Testis (tissue), 2 donors: ENCODE measurements at regions not wholly inside any gene's neighbourhood (a gene's known extent, or its start where the extent isn't known, plus 50 kb on each side); places are given as distances from the start of the nearest gene placed in this dataset.

Source experiments
- DNase-seq: peaks from one replicate; pipeline ENCODE4 v3.0.0-alpha.2; 2019
- H3K27ac ChIP-seq, 2 donors: fragments of 200-600 bp; sonication (generic); one replicate each; pipeline ENCODE4 v1.5.1; 2019
- H3K27me3 ChIP-seq: fragments of 200-600 bp; sonication (generic); one replicate; pipeline ENCODE4 v1.5.1; 2019
- H3K36me3 ChIP-seq: fragments of 200-600 bp; sonication (generic); one replicate; pipeline ENCODE4 v1.5.1; 2017; ENCODE audit warnings: low read depth; ENCODE audit errors: missing control alignments
- H3K4me1 ChIP-seq: fragments of 200-600 bp; sonication (generic); one replicate; pipeline ENCODE4 v1.5.1; 2019
- H3K4me3 ChIP-seq, 2 donors: fragments of 200-600 bp; sonication (generic); one replicate each; pipeline ENCODE4 v1.5.1; 2017 to 2019
- H3K9me3 ChIP-seq: fragments of 200-600 bp; sonication (generic); one replicate; pipeline ENCODE4 v1.5.1; 2017
- CTCF ChIP-seq, 3 experiments: fragments of 450-650 bp in 2 of 3; fragments of 200-600 bp in 1 of 3; sonication (generic) in 1 of 3; IDR thresholded peaks; one replicate each; pipeline ENCODE4 v1.5.1; 2016 to 2019; ENCODE audit warnings: antibody characterized with exemption in 3 of 3, mild to moderate bottlenecking in 2 of 3, moderate library complexity in 1 of 3
- POLR2A ChIP-seq: fragments of 450-650 bp; IDR thresholded peaks from one replicate; pipeline ENCODE4 v1.6.1; 2017; ENCODE audit warnings: antibody characterized with exemption, mild to moderate bottlenecking, moderate library complexity
- WGBS, 2 donors: methylation state at CpG; one replicate each; pipeline ENCODE4 v1.1.5; 2018; 5-methylcytosine and 5-hydroxymethylcytosine counted together
- intact Hi-C: fragments of 100-400 bp; cut with DNase I; formaldehyde crosslinking; loops from one replicate; pipeline ENCODE4 v1.15.1; 2023; ENCODE audit warnings: low total_unique reads

- 51 to 55% methylated on average over 12 of the region's 12 CpGs for WGBS, 2 donors
These were observed 413.3 kb upstream of the IRX1 start for GRCh38 chr5:3182133-3182876.

DNA sequence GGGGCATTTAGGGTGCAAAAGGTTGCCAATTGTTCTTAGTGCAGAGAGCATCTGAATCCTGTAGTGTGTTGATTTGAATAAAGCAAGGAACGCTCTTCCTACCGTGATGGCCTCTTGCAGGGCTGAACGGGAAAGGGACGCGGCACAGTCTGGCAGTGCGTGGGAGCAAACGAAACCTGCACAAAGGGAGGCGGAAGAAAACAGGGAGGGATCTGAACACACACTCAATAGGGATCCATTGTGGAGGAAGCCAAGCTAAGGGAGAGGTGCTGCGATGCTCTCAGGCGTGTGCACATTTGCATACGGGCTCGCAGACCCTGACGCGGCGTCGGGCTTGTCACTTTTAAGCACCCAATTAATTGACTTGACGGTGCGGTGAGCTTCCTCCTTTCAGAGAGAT lies 414.0 kb upstream of the IRX1 start:
- intact Hi-C loops, result no loop called here
- Histone ChIP-seq H3K27ac (no peak overlapping the region), H3K36me3 (no peaks in the 10 kb centered on the region), H3K4me1 (no peaks in the 10 kb centered on the region), H3K9me3 (no peaks in the 10 kb centered on the region), H3K4me3 (no peak overlapping the region), H3K27me3 (no peaks in the 10 kb centered on the region)
- 24 to 36% methylated on average over 18 of the region's 18 CpGs for WGBS, 2 donors
- DNase-seq, result no peak
- TF ChIP-seq CTCF (IDR thresholded peaks at IDR 0.05), result no peak
- no peak for TF ChIP-seq POLR2A

More at GRCh38 chr5:3182133-3182876, 413.3 kb upstream of the IRX1 start:
- no peaks in the 10 kb centered on the region for H3K4me1 ChIP-seq
- no peak for DNase-seq
- intact Hi-C loops, result no loop called here
- H3K4me3 ChIP-seq, result no peak overlapping the region
- no peaks in the 10 kb centered on the region for H3K36me3 ChIP-seq
- no peaks in the 10 kb centered on the region for H3K27me3 ChIP-seq
- H3K27ac ChIP-seq, result no peak overlapping the region
- TF ChIP-seq POLR2A, result no peak
- TF ChIP-seq CTCF (IDR thresholded peaks at IDR 0.05), result no peak
- no peaks in the 10 kb centered on the region for H3K9me3 ChIP-seq

DNA sequence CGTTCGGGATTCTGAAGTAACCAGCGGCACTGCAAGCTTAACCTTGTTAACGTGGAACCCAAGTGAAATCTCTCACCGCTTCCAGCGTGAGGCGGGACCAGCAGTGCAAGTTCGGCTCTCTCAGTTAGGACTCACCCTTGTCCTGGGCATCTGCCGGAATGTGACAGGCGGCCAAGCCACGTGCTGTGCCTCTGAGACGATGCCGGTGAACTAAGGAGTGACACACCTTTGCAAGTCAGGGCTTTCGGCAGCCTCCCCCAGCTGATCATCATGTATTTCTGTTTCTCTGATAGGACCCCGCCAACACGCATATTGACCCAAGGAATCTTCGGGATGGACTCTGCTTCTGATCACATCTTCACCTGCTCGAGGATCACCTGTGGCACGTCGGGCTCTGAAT lies 415.0 kb upstream of the IRX1 start:
- H3K27me3 ChIP-seq, result no peaks in the 10 kb centered on the region
- intact Hi-C loops, result no loop called here
- TF ChIP-seq POLR2A (no peak), CTCF (IDR thresholded peaks at IDR 0.05) (no peak)
- no peaks in the 10 kb centered on the region for H3K4me1 ChIP-seq
- DNase-seq, result no peak
- H3K36me3 ChIP-seq, result no peaks in the 10 kb centered on the region
- H3K9me3 ChIP-seq, result no peaks in the 10 kb centered on the region
- no peak overlapping the region for H3K4me3 ChIP-seq
- no peak overlapping the region for H3K27ac ChIP-seq
- WGBS, 2 donors, result 50 to 57% methylated on average over 20 of the region's 20 CpGs

GRCh38 chr5:3179220-3179619 lies 416.4 kb upstream of the IRX1 start:
- intact Hi-C loops, result no loop called here
- no peak overlapping the region for H3K4me3 ChIP-seq
- H3K36me3 ChIP-seq, result no peaks in the 10 kb centered on the region
- DNase-seq, result no peak
- no peaks in the 10 kb centered on the region for H3K9me3 ChIP-seq
- H3K27ac ChIP-seq, result no peak overlapping the region
- no peaks in the 10 kb centered on the region for H3K4me1 ChIP-seq
- no peak for TF ChIP-seq POLR2A
- no peak for TF ChIP-seq CTCF (IDR thresholded peaks at IDR 0.05)
- H3K27me3 ChIP-seq, result no peaks in the 10 kb centered on the region
- WGBS, 2 donors, result 49 to 65% methylated on average over 5 of the region's 5 CpGs

DNA sequence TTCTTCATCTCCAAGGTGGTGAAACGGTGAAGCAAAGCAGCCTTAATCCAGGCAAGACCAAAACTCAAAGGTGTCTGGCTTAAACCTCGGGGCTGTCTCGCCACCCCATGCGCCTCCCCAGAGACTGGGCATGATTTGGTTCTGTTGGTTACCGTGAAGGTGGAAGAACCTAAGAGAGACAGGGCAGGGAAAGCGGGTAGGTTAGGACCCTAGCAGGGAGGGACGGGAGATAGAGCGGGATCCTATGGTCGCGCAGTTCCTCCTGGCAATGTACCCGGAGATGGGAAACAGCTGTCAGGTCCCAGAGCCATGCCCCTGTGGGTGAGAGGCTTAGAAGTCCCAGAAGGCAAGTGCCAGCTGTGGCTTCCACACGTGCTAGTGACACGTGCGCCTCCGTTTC lies 418.3 kb upstream of the IRX1 start:
- Histone ChIP-seq H3K4me3 (no peak overlapping the region), H3K36me3 (no peaks in the 10 kb centered on the region), H3K4me1 (no peaks in the 10 kb centered on the region), H3K9me3 (no peaks in the 10 kb centered on the region), H3K27me3 (no peaks in the 10 kb centered on the region), H3K27ac (no peak overlapping the region)
- 61 to 65% methylated on average over 14 to 15 of the region's 15 CpGs for WGBS, 2 donors
- TF ChIP-seq CTCF (IDR thresholded peaks at IDR 0.05), result no peak
- intact Hi-C loops, result no loop called here
- DNase-seq, result no peak
